H1 (cell line): ENCODE measurements at regions not wholly inside any gene's neighbourhood (a gene's known extent, or its start where the extent isn't known, plus 50 kb on each side); places are given as distances from the start of the nearest gene placed in this dataset.

Source experiments
- POLR2A ChIP-seq, 2 experiments: IDR thresholded peaks; 1 replicate in 1 of 2; 2 replicates in 1 of 2; pipeline ENCODE4 v1.6.1; 2011; ENCODE audit warnings: low read depth in 2 of 2, low read length in 2 of 2, mild to moderate bottlenecking in 2 of 2; ENCODE audit errors: control extremely low read depth in 1 of 2
- SP1 ChIP-seq: IDR thresholded peaks from 2 replicates; pipeline ENCODE4 v1.6.1; 2011; ENCODE audit warnings: low read depth, low read length
- SRF ChIP-seq: IDR thresholded peaks from 2 replicates; pipeline ENCODE4 v1.6.1; 2011; ENCODE audit warnings: mild to moderate bottlenecking, low read depth, low read length, moderate library complexity

GRCh38 chr4:137853424-137853823, 321.1 kb upstream of the PCDH18 start:
- no peak for TF ChIP-seq SP1
- TF ChIP-seq SRF, result no peak
- no peak for TF ChIP-seq POLR2A (IDR thresholded peaks at IDR 0.05; ENCODE audit: control extremely low read depth in 1 of 2, low read depth in 2 of 2, low read length in 2 of 2)
